Brain microvascular endothelial cell (primary cell): ENCODE measurements at regions not wholly inside any gene's neighbourhood (a gene's known extent, or its start where the extent isn't known, plus 50 kb on each side); places are given as distances from the start of the nearest gene placed in this dataset.
"Not testable (repeated sequence)": the region's sequence is repeated elsewhere in the genome, so short reads cannot be mapped to it uniquely, and the experiment has no call there.

Experiments
- DNase-seq: peaks from one replicate; pipeline ENCODE4 v3.0.0-alpha.2; 2020
- H3K27ac ChIP-seq: fragments of 250-450 bp; sonication (Bioruptor Pico); 2 replicates; pipeline ENCODE4 v1.5.1; 2020; ENCODE audit warnings: mild to moderate bottlenecking, moderate library complexity
- H3K27me3 ChIP-seq: fragments of 250-450 bp; sonication (Bioruptor Pico); replicated peaks from 2 replicates; pipeline ENCODE4 v1.5.1; 2020; ENCODE audit warnings: mild to moderate bottlenecking
- H3K36me3 ChIP-seq: fragments of 250-450 bp; sonication (Bioruptor Pico); replicated peaks from 2 replicates; pipeline ENCODE4 v1.5.1; 2020; ENCODE audit warnings: mild to moderate bottlenecking
- H3K4me3 ChIP-seq: 2 replicates; pipeline ENCODE4 v1.5.1; 2011; ENCODE audit warnings: low read depth, mild to moderate bottlenecking, control low read depth, low read length, moderate library complexity
- CTCF ChIP-seq: IDR thresholded peaks from 2 replicates; pipeline ENCODE4 v1.5.1; 2011; ENCODE audit warnings: low read depth, mild to moderate bottlenecking, moderate library complexity, low read length, control low read depth, inconsistent platforms; ENCODE audit errors: missing control alignments
- in situ Hi-C: cut with HindIII; loops from 2 replicates; pipeline ENCODE4 v1.10.0; 2017; ENCODE audit warnings: low sequenced_read_pairs, low pct_ligation_motif_present

DNA sequence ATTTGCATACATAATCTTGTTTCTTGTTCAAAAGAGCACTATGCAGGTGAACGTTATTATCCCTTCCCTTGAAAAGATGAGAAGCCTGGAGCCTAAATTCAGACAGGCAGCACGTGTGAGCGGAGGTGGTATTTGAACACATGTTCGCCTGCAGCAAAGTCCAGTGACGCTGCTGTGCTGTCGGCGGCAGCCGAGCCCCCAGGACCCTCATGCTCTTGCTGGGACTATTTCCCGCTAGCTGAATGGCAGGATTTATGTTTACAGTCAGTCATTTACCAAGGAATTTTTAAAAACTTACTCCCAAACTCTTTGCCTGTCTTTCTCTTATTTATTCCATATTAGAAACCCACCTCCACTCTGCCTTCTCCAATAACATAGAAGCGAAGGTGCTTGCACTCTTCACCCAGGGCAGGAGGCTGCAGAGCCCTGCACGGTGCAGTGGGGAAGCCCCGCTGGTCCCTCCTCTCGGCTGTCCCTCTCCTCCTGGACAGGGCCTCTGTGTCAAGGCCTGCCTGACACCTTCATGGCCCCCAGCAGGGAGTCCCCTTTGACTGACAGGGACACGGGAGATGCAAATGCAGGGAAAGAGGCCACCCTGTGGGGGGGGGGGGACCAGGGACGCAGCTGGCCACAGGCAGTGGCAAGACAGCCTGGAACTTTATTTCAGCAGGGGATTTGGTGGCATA lies 528.5 kb upstream of the B3GAT1 start:
- Histone ChIP-seq H3K27me3 (no peaks in the 10 kb centered on the region), H3K27ac (no peak overlapping the region), H3K36me3 (no peaks in the 10 kb centered on the region), H3K4me3 (no peak overlapping the region)
- in situ Hi-C loops, result no loop called here
- no peak for DNase-seq
- TF ChIP-seq CTCF, result no peak

DNA sequence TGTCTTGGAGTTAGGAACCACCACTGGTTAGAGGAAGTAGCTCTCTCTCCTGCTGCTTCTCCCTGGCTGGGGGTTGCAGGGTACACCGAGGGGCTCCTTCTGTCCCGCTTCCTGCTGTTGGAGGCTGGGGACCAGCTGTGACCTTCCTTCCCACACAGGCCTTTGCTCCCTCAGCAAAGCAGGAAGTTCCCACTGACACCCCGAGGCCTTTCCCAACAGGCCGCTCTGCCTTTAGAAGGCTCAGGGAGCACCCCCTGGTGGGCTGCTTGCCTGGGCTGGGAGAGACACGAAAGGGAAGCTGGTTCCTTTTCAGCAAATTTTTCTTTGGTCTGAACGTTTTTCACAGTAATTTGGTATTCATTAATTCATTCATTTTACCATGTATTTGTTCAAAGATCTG lies 527.9 kb upstream of the B3GAT1 start:
- in situ Hi-C loops, result no loop called here
- Histone ChIP-seq H3K4me3 (no peak overlapping the region), H3K36me3 (no peaks in the 10 kb centered on the region), H3K27me3 (no peaks in the 10 kb centered on the region), H3K27ac (no peak overlapping the region)
- peak; percentile 72 for TF ChIP-seq CTCF
- no peak for DNase-seq

- no peak for DNase-seq
- no peak for TF ChIP-seq CTCF
- Histone ChIP-seq H3K27me3 (no peaks in the 10 kb centered on the region), H3K27ac (no peak overlapping the region), H3K4me3 (no peak overlapping the region), H3K36me3 (no peaks in the 10 kb centered on the region)
- in situ Hi-C loops, result no loop called here
These were observed 527.0 kb upstream of the B3GAT1 start for GRCh38 chr11:134939031-134939430.

DNA sequence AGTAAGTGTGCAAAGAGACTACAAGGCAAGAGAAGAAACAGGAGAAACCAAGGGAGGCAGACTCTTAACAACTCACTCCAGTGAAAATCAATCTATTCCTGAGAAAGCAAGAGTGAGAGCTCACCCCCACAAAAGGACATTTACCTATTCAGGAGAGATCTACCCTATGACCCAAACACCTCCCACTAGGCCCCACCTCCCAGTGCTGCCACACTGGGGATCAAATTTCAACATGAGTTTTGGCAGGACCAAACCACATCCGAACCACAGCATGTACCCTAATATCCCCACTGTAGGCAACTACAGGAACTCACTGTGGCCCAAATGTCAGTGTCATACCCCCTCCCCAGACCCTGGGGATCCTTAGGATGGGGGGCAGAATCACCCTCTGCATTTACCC lies 526.2 kb upstream of the B3GAT1 start:
- in situ Hi-C loops, result no loop called here
- no peak for DNase-seq
- Histone ChIP-seq H3K27ac (no peak overlapping the region), H3K36me3 (no peaks in the 10 kb centered on the region), H3K4me3 (no peak overlapping the region), H3K27me3 (no peaks in the 10 kb centered on the region)
- no peak for TF ChIP-seq CTCF

- DNase-seq, H3K27ac ChIP-seq, in situ Hi-C loops, H3K27me3 ChIP-seq, H3K4me3 ChIP-seq, H3K36me3 ChIP-seq: not testable (repeated sequence)
These were observed 525.2 kb upstream of the B3GAT1 start for GRCh38 chr11:134937193-134937592.

- no peak for TF ChIP-seq CTCF
- in situ Hi-C loops, result no loop called here
These were observed 520.7 kb upstream of the B3GAT1 start for GRCh38 chr11:134932761-134933160.

More at GRCh38 chr11:134932761-134933160, 520.7 kb upstream of the B3GAT1 start:
- Histone ChIP-seq H3K27ac (no peak overlapping the region), H3K27me3 (no peaks in the 10 kb centered on the region), H3K4me3 (no peak overlapping the region), H3K36me3 (no peaks in the 10 kb centered on the region)
- DNase-seq, result peak; percentile 31
